GM19328 (cell line): ENCODE measurements at regions not wholly inside any gene's neighbourhood (a gene's known extent, or its start where the extent isn't known, plus 50 kb on each side); places are given as distances from the start of the nearest gene placed in this dataset.

Experiments used
- ATAC-seq: cut with Tn5 transposase; IDR thresholded peaks from one replicate; pipeline ENCODE4 v1.9.1; 2021; ENCODE audit warnings: mild to moderate bottlenecking, moderate library complexity; ENCODE audit not compliant: unreplicated experiment

DNA sequence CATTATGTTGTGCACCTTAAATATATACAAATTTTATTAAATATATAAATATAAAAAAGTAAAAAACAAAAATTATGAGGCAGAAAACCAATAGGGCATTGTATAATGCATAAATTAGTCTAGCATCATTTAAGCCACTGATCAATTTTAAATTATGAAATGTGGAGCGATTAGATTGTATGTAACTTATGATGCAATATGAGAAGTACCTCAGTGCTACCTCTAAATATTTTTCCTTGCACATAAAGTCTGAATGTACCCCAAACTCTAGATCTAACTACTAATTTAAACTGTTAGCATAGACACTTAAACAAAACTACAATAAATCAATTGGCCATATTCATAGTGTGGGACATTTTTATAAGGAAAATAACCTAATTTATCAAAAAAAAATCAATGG lies 1178.5 kb upstream of the MIR17HG start:
- ATAC-seq = no peak

- no peak for ATAC-seq
Measured at GRCh38 chr13:90170208-90170607, 1177.3 kb upstream of the MIR17HG start.

GRCh38 chr13:90171649-90172048 lies 1175.8 kb upstream of the MIR17HG start:
- ATAC-seq = no peak

DNA sequence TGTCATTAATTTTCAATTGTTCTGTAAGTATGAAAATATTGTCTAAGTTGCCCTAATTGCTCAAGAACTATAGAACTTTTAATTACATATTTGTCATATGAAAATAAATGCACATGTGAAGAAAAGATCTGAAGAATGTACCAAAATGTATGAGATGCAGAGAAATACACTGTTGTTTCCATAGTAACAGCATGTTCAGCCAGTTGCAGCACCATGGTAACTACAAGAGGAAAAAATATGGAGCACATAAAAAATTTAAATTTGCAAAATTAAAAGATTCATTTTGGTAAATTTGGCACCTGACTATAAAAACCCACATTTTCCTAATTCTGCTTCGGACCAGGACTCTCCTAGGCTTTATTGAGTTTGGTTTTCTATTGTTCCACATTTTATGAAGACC lies 1170.0 kb upstream of the MIR17HG start:
- ATAC-seq = no peak

GRCh38 chr13:90184355-90184754 lies 1163.1 kb upstream of the MIR17HG start:
- ATAC-seq = no peak

- ATAC-seq = no peak
Measured at GRCh38 chr13:90185734-90186133, 1161.8 kb upstream of the MIR17HG start.

DNA sequence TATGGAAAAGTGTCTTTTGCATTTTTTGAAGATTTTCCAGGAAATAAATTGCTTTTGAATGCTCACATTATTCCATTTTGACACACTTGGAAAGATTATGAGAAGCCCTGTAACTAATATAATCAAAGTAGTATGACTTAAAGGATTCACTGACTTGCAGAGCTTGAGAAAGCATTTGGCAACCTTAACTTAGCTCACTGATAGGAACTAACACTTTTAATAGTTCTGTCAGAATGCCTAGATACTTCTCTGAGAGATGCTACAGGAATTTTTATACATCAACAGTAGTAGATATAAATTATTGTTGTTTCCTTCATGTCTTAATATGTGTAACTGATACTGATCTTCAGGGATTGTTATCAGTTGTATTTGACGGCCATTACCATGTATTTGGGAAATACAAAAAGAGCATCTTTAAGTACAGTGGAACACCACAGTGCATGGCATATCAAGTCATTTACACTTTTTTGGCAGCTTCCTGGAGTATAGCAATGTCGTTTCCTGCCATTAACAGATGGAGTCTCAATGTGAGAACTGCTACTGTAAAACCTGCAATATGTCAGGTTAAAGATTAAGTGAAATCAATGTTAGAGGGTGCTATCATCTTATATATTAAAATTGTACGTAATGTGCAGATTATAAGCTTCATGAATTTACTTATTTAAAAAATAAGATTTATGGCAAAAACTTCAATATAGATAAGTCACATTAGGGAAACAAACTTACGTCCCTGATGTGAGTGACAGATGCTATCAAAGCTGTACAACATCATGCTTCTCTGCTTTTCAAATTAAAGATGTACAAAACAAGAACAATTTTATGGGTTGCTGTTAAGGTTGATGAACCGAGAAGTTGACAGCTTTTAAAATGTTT lies 1159.8 kb upstream of the MIR17HG start:
- no peak for ATAC-seq

- ATAC-seq = no peak
Measured at GRCh38 chr13:90188351-90188636, 1159.2 kb upstream of the MIR17HG start.

DNA sequence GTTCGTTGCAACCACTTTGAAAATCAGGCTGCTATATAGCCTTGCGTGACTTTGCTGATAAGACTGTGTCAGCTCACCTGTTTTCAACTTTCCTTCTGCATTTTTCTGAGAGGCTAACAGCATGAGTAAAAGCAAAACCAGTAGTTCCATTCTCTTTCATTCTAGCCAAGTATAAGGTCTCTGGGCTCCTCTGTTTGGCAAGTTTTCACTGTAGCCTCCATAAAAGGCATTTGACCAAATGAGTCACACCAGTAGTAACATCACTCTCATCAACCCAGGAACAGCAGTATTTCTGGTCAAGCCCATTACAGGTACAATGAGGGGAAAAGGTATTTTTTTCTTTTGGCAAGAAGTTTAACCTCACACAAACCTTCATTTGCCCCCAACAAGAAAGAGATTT lies 1149.8 kb upstream of the MIR17HG start:
- ATAC-seq = no peak

GRCh38 chr13:90201202-90201601 lies 1146.3 kb upstream of the MIR17HG start:
- ATAC-seq = no peak

DNA sequence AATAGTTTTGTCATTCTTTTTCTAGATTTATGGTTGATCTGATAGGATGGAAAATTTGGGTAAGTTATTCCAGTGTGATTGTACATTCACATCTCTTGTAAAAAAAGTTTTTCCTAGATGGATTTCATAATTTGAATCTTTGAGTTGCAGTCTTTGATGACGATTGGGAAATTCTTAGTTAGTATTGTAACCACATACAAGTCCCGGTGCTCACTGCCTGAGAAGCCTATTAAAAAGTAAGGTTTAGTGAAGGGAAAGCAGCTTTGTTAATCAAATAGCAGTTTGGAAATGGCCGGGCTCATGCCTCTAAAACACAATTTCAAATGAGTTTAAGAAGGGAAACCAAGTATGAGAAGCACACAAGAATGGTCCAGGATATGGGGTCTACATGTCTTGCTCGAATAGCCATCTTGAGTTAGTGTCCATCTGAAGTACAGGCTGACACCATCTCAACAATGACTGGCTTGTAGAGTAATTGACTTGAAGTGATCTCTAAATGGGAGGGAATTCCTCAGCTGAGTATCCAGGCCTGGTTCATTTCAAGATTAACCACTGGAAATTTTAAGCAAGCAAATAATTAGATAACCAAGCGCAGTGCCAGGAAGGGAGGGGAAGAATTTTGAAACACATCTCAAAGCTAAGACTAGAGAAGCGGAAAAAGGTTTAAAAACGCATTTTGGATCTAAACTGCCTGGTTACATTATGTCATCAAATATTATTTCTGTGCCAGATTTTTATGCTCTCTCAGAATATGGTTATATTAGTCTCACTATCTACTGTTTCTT lies 1145.6 kb upstream of the MIR17HG start:
- ATAC-seq = no peak

DNA sequence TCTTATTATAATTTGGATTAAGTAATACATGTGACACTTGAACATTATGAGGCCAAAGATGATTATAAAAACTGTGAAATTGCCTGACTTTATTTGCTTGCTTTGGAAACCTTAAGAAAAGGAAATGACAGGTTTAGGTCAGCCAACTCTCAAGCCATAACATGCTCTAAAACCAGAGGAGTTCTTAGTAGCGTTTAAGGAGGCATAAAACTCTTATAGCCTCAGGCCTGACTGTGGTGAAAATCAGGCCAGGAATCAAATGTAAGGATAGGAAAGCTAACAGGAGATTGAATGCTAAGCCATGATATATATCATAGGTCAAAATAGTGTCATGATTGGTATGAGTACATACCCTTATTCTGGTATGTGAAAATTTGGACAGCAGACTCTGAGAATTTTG lies 1142.4 kb upstream of the MIR17HG start:
- no peak for ATAC-seq

DNA sequence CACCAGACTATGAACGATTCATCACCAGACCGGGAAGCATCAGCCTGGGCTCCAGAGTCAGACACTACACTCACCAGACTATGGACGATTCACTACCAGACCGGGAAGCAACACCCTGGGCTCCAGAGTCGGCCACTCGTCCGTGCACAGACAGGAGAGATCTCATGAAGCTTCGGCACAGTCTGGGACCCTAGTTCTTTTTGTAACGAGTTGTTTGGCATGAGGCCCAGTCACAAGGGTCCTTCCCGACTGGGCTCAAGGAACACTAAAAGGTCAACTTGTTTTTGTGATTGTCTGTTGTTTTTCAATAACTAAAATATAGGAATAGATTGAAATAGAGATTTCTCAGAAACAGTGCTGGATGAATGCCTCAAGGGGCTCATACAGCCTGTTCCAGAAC lies 1141.6 kb upstream of the MIR17HG start:
- no peak for ATAC-seq

GRCh38 chr13:90217275-90217674 lies 1130.2 kb upstream of the MIR17HG start:
- ATAC-seq = no peak

DNA sequence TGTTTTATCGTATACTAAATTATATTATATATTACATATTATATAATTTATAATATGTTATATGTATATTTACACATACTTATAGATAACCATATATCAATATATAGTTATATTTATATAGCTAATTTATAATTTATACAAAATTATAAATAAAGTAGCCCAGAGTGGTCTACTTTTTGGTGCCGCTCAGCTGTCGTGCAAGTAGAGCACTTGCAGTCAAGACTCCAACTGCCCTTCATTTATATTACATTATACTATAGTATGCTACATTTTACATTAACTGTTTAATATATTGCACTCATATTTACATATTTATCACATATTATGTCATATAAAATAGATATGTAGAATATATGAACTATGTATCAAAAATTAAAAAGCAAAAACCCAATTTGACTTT lies 1124.7 kb upstream of the MIR17HG start:
- no peak for ATAC-seq

DNA sequence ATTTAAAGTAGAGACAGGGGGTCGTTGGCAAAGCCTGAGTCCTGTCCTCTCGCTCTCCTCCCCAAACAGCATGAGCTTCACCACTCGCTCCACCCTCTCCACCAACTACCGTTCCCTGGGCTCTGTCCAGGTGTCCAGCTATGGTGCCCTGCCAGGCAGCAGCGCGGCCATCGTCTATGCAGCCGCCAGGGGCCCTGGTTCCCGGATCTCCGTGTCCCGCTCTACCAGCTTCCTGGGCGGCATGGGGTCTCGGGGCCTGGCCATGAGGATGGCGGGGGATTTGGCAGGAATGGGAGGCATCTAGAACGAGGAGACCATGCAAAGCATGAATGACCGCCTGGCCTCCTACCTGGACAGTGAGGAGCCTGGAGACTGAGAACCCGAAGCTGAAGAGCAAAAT lies 1117.2 kb upstream of the MIR17HG start:
- ATAC-seq = no peak

GRCh38 chr13:90232291-90232690 lies 1115.2 kb upstream of the MIR17HG start:
- ATAC-seq = no peak

- no peak for ATAC-seq
Measured at GRCh38 chr13:90233933-90234672, 1113.4 kb upstream of the MIR17HG start.

GRCh38 chr13:90237852-90238251 lies 1109.6 kb upstream of the MIR17HG start:
- no peak for ATAC-seq

GRCh38 chr13:90238413-90238812 lies 1109.1 kb upstream of the MIR17HG start:
- ATAC-seq = no peak

GRCh38 chr13:90239130-90239529 lies 1108.4 kb upstream of the MIR17HG start:
- no peak for ATAC-seq

DNA sequence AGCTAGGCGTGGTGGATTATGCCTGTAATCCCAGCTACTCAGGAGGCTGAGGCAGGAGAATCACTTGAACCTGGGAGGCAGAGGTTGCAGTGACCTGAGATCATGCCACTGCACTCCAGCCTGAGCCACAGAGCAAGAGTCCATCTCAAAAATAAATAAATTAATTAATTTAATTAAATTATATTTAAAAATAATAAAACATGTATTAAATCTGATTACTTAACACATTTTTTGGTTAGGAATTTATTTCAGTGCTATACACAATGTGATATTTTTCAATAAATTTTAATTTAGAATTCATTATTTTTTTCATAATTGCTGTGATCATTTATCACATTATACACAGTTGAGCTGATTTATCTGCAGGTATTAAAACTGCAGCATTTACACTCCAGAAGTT lies 1101.5 kb upstream of the MIR17HG start:
- no peak for ATAC-seq
